ENCODE measurements at regions not wholly inside any gene's neighbourhood (a gene's known extent, or its start where the extent isn't known, plus 50 kb on each side); places are given as distances from the start of the nearest gene placed in this dataset.

GRCh38 chr13:69168436-69168835, 939.2 kb upstream of the ATXN8OS start:
- Histone ChIP-seq H3K4me1 (no peaks in the 10 kb centered on the region), H3K9me3 (no peaks in the 10 kb centered on the region), H3K4me3 (no peak overlapping the region), H3K27me3 (no peaks in the 10 kb centered on the region), H3K27ac (no peak overlapping the region), H3K36me3 (ENCODE audit: low read depth, missing control alignments) (no peaks in the 10 kb centered on the region)
- no peak for DNase-seq
- no peak for TF ChIP-seq CTCF (IDR thresholded peaks at IDR 0.05)
- TF ChIP-seq POLR2A (IDR thresholded peaks at IDR 0.05), result no peak
- WGBS, 2 donors, result 67 to 79% methylated on average over 9 of the region's 9 CpGs
- intact Hi-C loops (cut with DNase I; ENCODE audit: low total_unique reads), result no loop called here

GRCh38 chr13:69155136-69155535, 952.5 kb upstream of the ATXN8OS start:
- WGBS, 2 donors, result 81% methylated on average over 2 of the region's 2 CpGs
- Histone ChIP-seq H3K4me1 (no peaks in the 10 kb centered on the region), H3K27ac (no peak overlapping the region), H3K36me3 (ENCODE audit: low read depth, missing control alignments) (no peaks in the 10 kb centered on the region), H3K27me3 (no peaks in the 10 kb centered on the region), H3K4me3 (no peak overlapping the region), H3K9me3 (no peaks in the 10 kb centered on the region)
- no peak for DNase-seq
- no peak for TF ChIP-seq CTCF (IDR thresholded peaks at IDR 0.05)
- no peak for TF ChIP-seq POLR2A (IDR thresholded peaks at IDR 0.05)
- intact Hi-C loops (cut with DNase I; ENCODE audit: low total_unique reads), result no loop called here

GRCh38 chr13:69142101-69142500, 965.5 kb upstream of the ATXN8OS start:
- no peak for TF ChIP-seq CTCF (IDR thresholded peaks at IDR 0.05)
- TF ChIP-seq POLR2A (IDR thresholded peaks at IDR 0.05), result no peak
- WGBS, 2 donors, result 82 to 83% methylated on average over 3 of the region's 3 CpGs
- Histone ChIP-seq H3K4me3 (no peak overlapping the region), H3K27ac (no peak overlapping the region), H3K36me3 (ENCODE audit: low read depth, missing control alignments) (no peaks in the 10 kb centered on the region), H3K4me1 (no peaks in the 10 kb centered on the region), H3K9me3 (no peaks in the 10 kb centered on the region), H3K27me3 (no peaks in the 10 kb centered on the region)
- no peak for DNase-seq
- intact Hi-C loops (cut with DNase I; ENCODE audit: low total_unique reads), result no loop called here

- TF ChIP-seq POLR2A (IDR thresholded peaks at IDR 0.05), result no peak
- no peak for TF ChIP-seq CTCF (IDR thresholded peaks at IDR 0.05)
- H3K27me3 ChIP-seq, result no peaks in the 10 kb centered on the region
- no peaks in the 10 kb centered on the region for H3K9me3 ChIP-seq
- H3K27ac ChIP-seq, result no peak overlapping the region
- no peak overlapping the region for H3K4me3 ChIP-seq
- no peak for DNase-seq
- no peaks in the 10 kb centered on the region for H3K36me3 ChIP-seq (ENCODE audit: low read depth, missing control alignments)
- no peaks in the 10 kb centered on the region for H3K4me1 ChIP-seq
- 91% methylated on average over 2 of the region's 2 CpGs for WGBS, 2 donors
- intact Hi-C loops (cut with DNase I; ENCODE audit: low total_unique reads), result no loop called here
Measured at GRCh38 chr13:69124996-69125395, 982.6 kb upstream of the ATXN8OS start.

GRCh38 chr13:69109891-69110525, 997.6 kb upstream of the ATXN8OS start:
- 79 to 85% methylated on average over 3 of the region's 3 CpGs for WGBS, 2 donors
- H3K27me3 ChIP-seq, result no peaks in the 10 kb centered on the region
- TF ChIP-seq POLR2A (IDR thresholded peaks at IDR 0.05) (no peak), CTCF (IDR thresholded peaks at IDR 0.05) (no peak)
- no peaks in the 10 kb centered on the region for H3K9me3 ChIP-seq
- H3K36me3 ChIP-seq (ENCODE audit: low read depth, missing control alignments), result no peaks in the 10 kb centered on the region
- no peaks in the 10 kb centered on the region for H3K4me1 ChIP-seq
- H3K4me3 ChIP-seq, result no peak overlapping the region
- no peak for DNase-seq
- no peak overlapping the region for H3K27ac ChIP-seq
- intact Hi-C loops (cut with DNase I; ENCODE audit: low total_unique reads), result no loop called here
